ENCODE measurements at regions not wholly inside any gene's neighbourhood (a gene's known extent, or its start where the extent isn't known, plus 50 kb on each side); places are given as distances from the start of the nearest gene placed in this dataset.

- Histone ChIP-seq H2AFZ (ENCODE audit: low read depth) (no peak overlapping the region), H3K4me2 (no peak overlapping the region), H3K9ac (no peak overlapping the region), H3K36me3 (ENCODE audit: insufficient read depth) (no peaks in the 10 kb centered on the region), H3K27me3 (ENCODE audit: insufficient read depth, low read depth) (no peaks in the 10 kb centered on the region), H3K4me1 (ENCODE audit: low read depth, poor library complexity, severe bottlenecking) (no peaks in the 10 kb centered on the region), H4K20me1 (ENCODE audit: insufficient read depth) (no peaks in the 10 kb centered on the region), H3K27ac (no peak overlapping the region), H3K79me2 (ENCODE audit: insufficient read depth, low read depth) (no peaks in the 10 kb centered on the region), H3K4me3 (IDR thresholded peaks at IDR 0.05; ENCODE audit: insufficient read depth, low read depth, low read length) (no peak overlapping the region)
- TF ChIP-seq, protein P1, sequence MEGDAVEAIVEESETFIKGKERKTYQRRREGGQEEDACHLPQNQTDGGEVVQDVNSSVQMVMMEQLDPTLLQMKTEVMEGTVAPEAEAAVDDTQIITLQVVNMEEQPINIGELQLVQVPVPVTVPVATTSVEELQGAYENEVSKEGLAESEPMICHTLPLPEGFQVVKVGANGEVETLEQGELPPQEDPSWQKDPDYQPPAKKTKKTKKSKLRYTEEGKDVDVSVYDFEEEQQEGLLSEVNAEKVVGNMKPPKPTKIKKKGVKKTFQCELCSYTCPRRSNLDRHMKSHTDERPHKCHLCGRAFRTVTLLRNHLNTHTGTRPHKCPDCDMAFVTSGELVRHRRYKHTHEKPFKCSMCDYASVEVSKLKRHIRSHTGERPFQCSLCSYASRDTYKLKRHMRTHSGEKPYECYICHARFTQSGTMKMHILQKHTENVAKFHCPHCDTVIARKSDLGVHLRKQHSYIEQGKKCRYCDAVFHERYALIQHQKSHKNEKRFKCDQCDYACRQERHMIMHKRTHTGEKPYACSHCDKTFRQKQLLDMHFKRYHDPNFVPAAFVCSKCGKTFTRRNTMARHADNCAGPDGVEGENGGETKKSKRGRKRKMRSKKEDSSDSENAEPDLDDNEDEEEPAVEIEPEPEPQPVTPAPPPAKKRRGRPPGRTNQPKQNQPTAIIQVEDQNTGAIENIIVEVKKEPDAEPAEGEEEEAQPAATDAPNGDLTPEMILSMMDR (conservative IDR thresholded peaks at IDR 0.05; ENCODE audit: low read depth, low read length), result no peak
Measured at GRCh38 chr1:228850141-228851100, 115.1 kb downstream of the RHOU start.

DNA sequence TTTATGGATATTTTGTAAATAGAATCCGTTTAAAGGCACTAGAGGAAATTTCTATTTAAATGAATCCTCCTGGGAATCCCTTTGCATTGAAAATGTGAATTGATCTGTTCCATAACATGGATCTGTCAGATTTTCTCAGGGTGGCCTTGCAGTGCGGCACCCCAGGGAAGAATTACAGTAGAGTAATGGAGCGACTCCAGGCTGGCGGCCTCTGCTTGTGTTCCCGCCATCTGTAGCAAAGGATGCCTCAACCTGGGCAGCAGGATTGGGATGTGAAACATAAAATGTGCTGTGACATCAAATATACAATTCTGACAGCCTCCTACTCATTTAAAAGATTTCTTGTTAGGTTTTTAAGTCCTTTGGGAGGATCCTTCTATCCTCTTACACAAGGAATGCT lies 115.9 kb downstream of the RHOU start:
- H3K27me3 ChIP-seq (ENCODE audit: insufficient read depth, low read depth), result no peaks in the 10 kb centered on the region
- TF ChIP-seq, protein P1 (conservative IDR thresholded peaks at IDR 0.05; ENCODE audit: low read depth, low read length), result no peak
- H3K36me3 ChIP-seq (ENCODE audit: insufficient read depth), result no peaks in the 10 kb centered on the region
- H3K9ac ChIP-seq, result no peak overlapping the region
- no peaks in the 10 kb centered on the region for H3K79me2 ChIP-seq (ENCODE audit: insufficient read depth, low read depth)
- no peaks in the 10 kb centered on the region for H4K20me1 ChIP-seq (ENCODE audit: insufficient read depth)
- no peak overlapping the region for H3K4me2 ChIP-seq
- no peak overlapping the region for H2AFZ ChIP-seq (ENCODE audit: low read depth)
- no peak overlapping the region for H3K27ac ChIP-seq
- H3K4me1 ChIP-seq (ENCODE audit: low read depth, poor library complexity, severe bottlenecking), result no peaks in the 10 kb centered on the region
- H3K4me3 ChIP-seq (IDR thresholded peaks at IDR 0.05; ENCODE audit: insufficient read depth, low read depth, low read length), result no peak overlapping the region

- TF ChIP-seq, protein P1 (conservative IDR thresholded peaks at IDR 0.05; ENCODE audit: low read depth, low read length), result no peak
- Histone ChIP-seq H3K4me1 (ENCODE audit: low read depth, poor library complexity, severe bottlenecking) (no peaks in the 10 kb centered on the region), H3K79me2 (ENCODE audit: insufficient read depth, low read depth) (no peaks in the 10 kb centered on the region), H4K20me1 (ENCODE audit: insufficient read depth) (no peaks in the 10 kb centered on the region), H3K27ac (no peak overlapping the region), H3K9ac (no peak overlapping the region), H2AFZ (ENCODE audit: low read depth) (no peak overlapping the region), H3K27me3 (ENCODE audit: insufficient read depth, low read depth) (no peaks in the 10 kb centered on the region), H3K4me3 (IDR thresholded peaks at IDR 0.05; ENCODE audit: insufficient read depth, low read depth, low read length) (no peak overlapping the region), H3K4me2 (no peak overlapping the region), H3K36me3 (ENCODE audit: insufficient read depth) (no peaks in the 10 kb centered on the region)
Measured at GRCh38 chr1:228851618-228852017, 116.3 kb downstream of the RHOU start.

DNA sequence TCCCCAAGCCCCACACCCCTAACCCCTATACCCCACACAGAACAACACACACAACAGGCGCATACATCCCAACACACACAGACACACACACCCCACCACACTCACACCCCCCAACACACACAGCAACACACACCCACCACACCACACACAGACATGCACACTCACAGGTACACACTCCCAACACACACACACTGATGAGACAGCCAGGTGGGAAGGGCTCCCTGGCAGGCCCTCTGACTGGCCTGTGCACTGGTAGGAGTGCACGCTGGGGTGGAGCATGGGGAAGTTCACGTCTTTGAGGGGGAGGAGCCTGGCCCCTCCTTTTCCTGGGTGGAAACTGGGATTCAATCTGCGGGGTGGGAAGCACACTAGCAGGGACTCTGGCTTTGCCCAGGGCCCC lies 116.7 kb downstream of the RHOU start:
- no peak overlapping the region for H3K4me3 ChIP-seq (IDR thresholded peaks at IDR 0.05; ENCODE audit: insufficient read depth, low read depth, low read length)
- H2AFZ ChIP-seq (ENCODE audit: low read depth), result no peak overlapping the region

More for the DNA sequence above, 116.7 kb downstream of the RHOU start:
- H3K79me2 ChIP-seq (ENCODE audit: insufficient read depth, low read depth), result no peaks in the 10 kb centered on the region
- H4K20me1 ChIP-seq (ENCODE audit: insufficient read depth), result no peaks in the 10 kb centered on the region
- H3K36me3 ChIP-seq (ENCODE audit: insufficient read depth), result no peaks in the 10 kb centered on the region
- H3K4me1 ChIP-seq (ENCODE audit: low read depth, poor library complexity, severe bottlenecking), result no peaks in the 10 kb centered on the region
- H3K27ac ChIP-seq, result no peak overlapping the region
- no peak overlapping the region for H3K4me2 ChIP-seq
- H3K27me3 ChIP-seq (ENCODE audit: insufficient read depth, low read depth), result no peaks in the 10 kb centered on the region
- TF ChIP-seq, protein P1 (conservative IDR thresholded peaks at IDR 0.05; ENCODE audit: low read depth, low read length), result no peak
- no peak overlapping the region for H3K9ac ChIP-seq
